ENCODE measurements at regions not wholly inside any gene's neighbourhood (a gene's known extent, or its start where the extent isn't known, plus 50 kb on each side); places are given as distances from the start of the nearest gene placed in this dataset.

GRCh38 chr9:108724122-108724521 lies 131.7 kb downstream of the ACTL7B start:
- DNase-seq (ENCODE audit: low read depth in 2 of 3, low spot score in 2 of 3): no peak

- DNase-seq (ENCODE audit: low read depth in 2 of 3, low spot score in 2 of 3): no peak
These were observed 133.4 kb downstream of the ACTL7B start for GRCh38 chr9:108722396-108722795.

DNA sequence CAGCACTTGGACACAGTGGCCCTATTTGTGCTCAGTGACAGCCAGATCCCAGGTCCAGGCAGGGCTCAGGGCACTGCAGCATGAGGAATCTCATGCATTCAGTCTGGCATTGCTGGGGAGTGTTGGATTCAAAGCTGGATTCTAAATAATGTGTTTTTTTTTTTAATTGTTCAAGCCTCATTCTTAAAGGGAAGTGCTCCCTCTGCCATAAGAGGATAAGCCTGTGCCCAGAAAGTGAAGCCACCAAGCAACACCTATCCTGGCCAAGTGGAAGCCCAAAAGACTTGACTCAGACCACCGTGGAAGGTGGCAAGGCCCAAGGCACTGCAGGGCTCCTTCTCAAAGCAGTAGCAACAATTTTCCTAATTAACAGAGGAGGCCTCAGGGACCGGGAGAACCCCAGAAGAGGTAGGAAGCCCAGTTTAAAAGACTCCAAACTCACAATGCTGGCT lies 135.6 kb downstream of the ACTL7B start:
- no peak for DNase-seq (ENCODE audit: low read depth in 2 of 3, low spot score in 2 of 3)

GRCh38 chr9:108710424-108710823 lies 145.4 kb downstream of the ACTL7B start:
- DNase-seq (ENCODE audit: low read depth in 2 of 3, low spot score in 2 of 3): no peak

DNA sequence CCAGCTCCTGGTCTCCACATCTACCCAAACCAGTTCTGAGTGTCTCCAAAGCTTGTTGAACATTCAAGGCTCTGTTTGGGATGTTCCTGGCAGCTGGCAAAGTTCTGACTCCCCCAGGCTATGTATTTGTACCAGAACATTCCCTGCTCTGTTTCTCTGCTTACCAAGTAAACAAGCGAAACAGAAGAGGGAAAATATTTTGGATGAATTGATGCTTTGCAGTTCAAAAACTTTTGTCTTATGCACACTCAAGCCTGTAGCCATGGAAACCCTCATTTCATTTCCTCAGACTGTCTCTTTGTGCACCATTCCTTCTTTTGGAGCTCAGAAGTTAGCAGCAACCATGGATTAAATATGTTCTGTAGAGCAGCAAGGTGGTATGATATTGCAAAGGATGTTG lies 145.8 kb downstream of the ACTL7B start:
- no peak for DNase-seq (ENCODE audit: low read depth in 2 of 3, low spot score in 2 of 3)

- DNase-seq (ENCODE audit: low read depth in 2 of 3, low spot score in 2 of 3): no peak
These were observed 146.7 kb downstream of the ACTL7B start for GRCh38 chr9:108709126-108709525.

GRCh38 chr9:108708448-108708847 lies 147.3 kb downstream of the ACTL7B start:
- DNase-seq (ENCODE audit: low read depth in 2 of 3, low spot score in 2 of 3): no peak

- no peak for DNase-seq (ENCODE audit: low read depth in 2 of 3, low spot score in 2 of 3)
These were observed 148.7 kb downstream of the ACTL7B start for GRCh38 chr9:108707120-108707519.

GRCh38 chr9:108704156-108704852 lies 151.5 kb downstream of the ACTL7B start:
- no peak for DNase-seq (ENCODE audit: low read depth in 2 of 3, low spot score in 2 of 3)

- no peak for DNase-seq (ENCODE audit: low read depth in 2 of 3, low spot score in 2 of 3)
These were observed 152.4 kb downstream of the ACTL7B start for GRCh38 chr9:108703429-108703828.

DNA sequence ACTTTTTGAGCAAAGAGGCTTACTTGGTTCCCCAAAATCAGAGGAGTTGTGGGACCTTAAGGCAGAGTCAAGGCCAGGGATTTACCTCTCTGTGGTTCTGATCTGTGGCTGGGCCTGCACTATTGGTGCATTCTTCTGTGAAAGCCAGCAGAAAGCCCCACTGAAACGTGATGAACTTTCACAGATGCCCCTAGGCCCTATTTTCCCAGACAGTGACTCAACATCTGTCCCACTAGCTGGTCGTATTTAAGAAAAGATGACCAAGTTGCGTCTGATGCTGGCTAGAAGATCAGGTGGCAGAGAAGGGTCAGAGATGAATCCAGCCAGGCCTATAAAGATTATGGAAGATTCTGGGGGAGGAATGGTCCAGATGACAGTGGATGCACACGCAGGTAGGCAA lies 153.1 kb downstream of the ACTL7B start:
- DNase-seq (ENCODE audit: low read depth in 2 of 3, low spot score in 2 of 3): no peak

- no peak for DNase-seq (ENCODE audit: low read depth in 2 of 3, low spot score in 2 of 3)
These were observed 157.0 kb downstream of the ACTL7B start for GRCh38 chr9:108698801-108699200.

- DNase-seq (ENCODE audit: low read depth in 2 of 3, low spot score in 2 of 3): no peak
These were observed 157.6 kb downstream of the ACTL7B start for GRCh38 chr9:108698231-108698630.

DNA sequence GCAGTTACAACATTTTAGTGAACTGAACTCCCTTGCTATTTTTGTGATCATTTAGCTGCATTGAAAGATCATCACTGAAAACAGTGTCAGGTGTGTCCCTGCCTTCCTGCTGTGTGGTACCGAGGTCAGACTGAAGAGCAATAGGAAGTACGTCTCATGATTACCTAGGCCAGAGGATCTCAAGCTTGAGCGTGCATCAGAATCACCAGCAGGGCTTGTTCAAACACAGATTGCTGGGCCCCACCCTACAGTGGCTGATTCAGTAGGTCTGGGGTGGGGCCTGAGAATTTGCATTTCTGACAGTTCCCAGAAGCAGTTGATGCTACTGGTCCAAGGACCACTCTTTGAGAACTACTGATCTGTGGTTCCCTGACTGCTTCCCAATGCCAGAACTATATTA lies 159.6 kb downstream of the ACTL7B start:
- DNase-seq (ENCODE audit: low read depth in 2 of 3, low spot score in 2 of 3): no peak

- no peak for DNase-seq (ENCODE audit: low read depth in 2 of 3, low spot score in 2 of 3)
These were observed 161.6 kb downstream of the ACTL7B start for GRCh38 chr9:108694170-108694569.

GRCh38 chr9:108691614-108692013 lies 164.2 kb downstream of the ACTL7B start:
- DNase-seq (ENCODE audit: low read depth in 2 of 3, low spot score in 2 of 3): no peak

DNA sequence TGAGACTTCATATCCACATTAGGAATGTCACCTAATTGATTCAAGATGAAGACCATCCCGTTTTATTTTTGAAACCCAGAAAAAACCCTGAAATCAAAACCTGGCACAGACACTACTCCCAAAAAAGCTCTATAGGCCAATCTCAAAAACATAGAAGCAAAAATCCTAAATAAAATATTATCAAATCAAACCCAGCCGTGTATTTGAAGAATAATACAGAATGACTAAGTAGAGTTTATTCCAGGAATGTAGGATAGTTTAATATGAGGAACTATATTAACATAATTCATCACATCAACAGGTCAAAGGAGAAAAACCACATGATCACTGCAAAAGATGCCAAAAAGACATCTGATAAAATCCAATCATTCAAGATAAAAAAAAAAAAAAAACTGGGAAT lies 167.1 kb downstream of the ACTL7B start:
- DNase-seq (ENCODE audit: low read depth in 2 of 3, low spot score in 2 of 3): no peak

- no peak for DNase-seq (ENCODE audit: low read depth in 2 of 3, low spot score in 2 of 3)
These were observed 167.7 kb downstream of the ACTL7B start for GRCh38 chr9:108688051-108688450.

GRCh38 chr9:108687006-108687987 lies 168.5 kb downstream of the ACTL7B start:
- no peak for DNase-seq (ENCODE audit: low read depth in 2 of 3, low spot score in 2 of 3)

- DNase-seq (ENCODE audit: low read depth in 2 of 3, low spot score in 2 of 3): no peak
These were observed 171.3 kb downstream of the ACTL7B start for GRCh38 chr9:108684288-108685025.

DNA sequence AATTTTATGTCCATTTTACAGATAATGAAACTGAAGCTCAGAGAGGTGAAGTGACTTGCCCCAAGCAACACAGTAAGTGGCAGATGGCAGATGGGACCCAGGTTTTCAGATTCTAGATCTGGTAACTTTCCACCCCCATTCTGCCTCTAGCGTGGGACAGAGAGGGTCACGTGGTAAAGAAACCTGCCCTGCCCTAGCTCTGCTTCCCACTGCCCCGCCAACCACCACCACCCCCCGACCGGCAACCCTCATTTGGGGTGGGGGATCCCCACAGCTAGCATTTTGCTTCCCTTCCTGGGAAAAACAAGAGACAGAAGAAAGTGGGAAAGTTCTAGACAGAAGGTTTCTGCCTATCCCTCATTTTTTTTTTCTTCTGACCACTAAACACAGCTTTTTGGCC lies 172.5 kb downstream of the ACTL7B start:
- no peak for DNase-seq (ENCODE audit: low read depth in 2 of 3, low spot score in 2 of 3)
